ENCODE measurements at regions not wholly inside any gene's neighbourhood (a gene's known extent, or its start where the extent isn't known, plus 50 kb on each side); places are given as distances from the start of the nearest gene placed in this dataset.
"Not testable (repeated sequence)": the region's sequence is repeated elsewhere in the genome, so short reads cannot be mapped to it uniquely, and the experiment has no call there.

- Histone ChIP-seq H3K27ac (ENCODE audit: low read depth, low read length, severe bottlenecking) (no peak overlapping the region), H3K4me1 (ENCODE audit: control insufficient read depth, insufficient read depth, low read length, poor library complexity, severe bottlenecking) (no peaks in the 10 kb centered on the region), H3K9me3 (ENCODE audit: control insufficient read depth, low read length) (no peaks in the 10 kb centered on the region), H3K4me3 (ENCODE audit: extremely low read depth, insufficient read depth, low read length, poor library complexity, severe bottlenecking) (no peak overlapping the region), H3K36me3 (ENCODE audit: control insufficient read depth, insufficient read depth, low read length) (no peaks in the 10 kb centered on the region)
- WGBS, 2 experiments (ENCODE audit: insufficient coverage in 2 of 2): 100% methylated on average over 2 of the region's 2 CpGs
Measured at GRCh38 chr4:152193059-152193458, 342.8 kb downstream of the FBXW7 start.

GRCh38 chr4:152190907-152191306 lies 345.0 kb downstream of the FBXW7 start:
- Histone ChIP-seq H3K9me3 (ENCODE audit: control insufficient read depth, low read length) (no peaks in the 10 kb centered on the region), H3K4me1 (ENCODE audit: control insufficient read depth, insufficient read depth, low read length, poor library complexity, severe bottlenecking) (no peaks in the 10 kb centered on the region), H3K36me3 (ENCODE audit: control insufficient read depth, insufficient read depth, low read length) (no peaks in the 10 kb centered on the region), H3K4me3 (ENCODE audit: extremely low read depth, insufficient read depth, low read length, poor library complexity, severe bottlenecking) (no peak overlapping the region), H3K27ac (ENCODE audit: low read depth, low read length, severe bottlenecking) (no peak overlapping the region)
- 96 to 97% methylated on average over 6 to 7 of the region's 7 CpGs for WGBS, 2 experiments (ENCODE audit: insufficient coverage in 2 of 2)

DNA sequence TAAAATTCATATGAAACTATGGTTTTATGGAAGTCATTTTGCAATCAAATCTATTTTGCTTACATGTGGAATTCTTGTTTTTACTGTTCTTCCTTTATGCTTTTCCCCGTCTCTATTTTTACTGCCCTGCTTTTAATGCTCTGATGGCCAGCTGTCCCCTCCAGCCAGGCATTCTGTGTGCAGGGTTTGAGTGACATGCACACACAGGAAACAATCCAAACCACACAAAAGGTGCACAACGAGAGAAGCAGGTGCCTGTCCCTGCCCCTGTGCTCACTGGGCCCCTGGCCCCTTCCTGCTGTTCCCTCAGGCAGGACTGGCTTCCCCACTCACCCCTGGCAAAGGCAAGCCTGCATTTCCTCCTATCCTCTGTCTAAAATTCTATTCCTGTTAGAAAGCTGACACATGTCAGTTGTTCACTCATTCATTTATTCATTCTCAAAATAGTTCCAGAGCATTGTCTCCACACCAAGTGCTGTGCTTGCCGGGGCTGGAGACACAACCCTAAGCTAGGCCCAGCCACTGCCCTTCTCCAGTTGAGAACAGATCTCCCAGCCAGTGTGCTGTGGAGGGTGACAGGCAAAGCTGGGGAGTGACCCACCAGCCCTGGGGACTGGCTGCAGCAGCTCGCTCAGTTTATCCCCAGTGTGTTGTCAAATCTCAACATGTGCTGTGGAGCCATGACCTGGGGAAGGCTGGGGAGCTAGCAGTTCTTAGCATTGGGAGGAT lies 346.3 kb downstream of the FBXW7 start:
- Histone ChIP-seq H3K4me3 (ENCODE audit: extremely low read depth, insufficient read depth, low read length, poor library complexity, severe bottlenecking) (no peak overlapping the region), H3K27ac (ENCODE audit: low read depth, low read length, severe bottlenecking) (no peak overlapping the region), H3K9me3 (ENCODE audit: control insufficient read depth, low read length) (no peaks in the 10 kb centered on the region), H3K36me3 (ENCODE audit: control insufficient read depth, insufficient read depth, low read length) (no peaks in the 10 kb centered on the region), H3K4me1 (ENCODE audit: control insufficient read depth, insufficient read depth, low read length, poor library complexity, severe bottlenecking) (no peaks in the 10 kb centered on the region)
- WGBS, 2 experiments (ENCODE audit: insufficient coverage in 2 of 2): 82 to 91% methylated on average over 1 to 3 of the region's 4 CpGs

GRCh38 chr4:152188801-152189200 lies 347.1 kb downstream of the FBXW7 start:
- Histone ChIP-seq H3K4me1 (ENCODE audit: control insufficient read depth, insufficient read depth, low read length, poor library complexity, severe bottlenecking) (no peaks in the 10 kb centered on the region), H3K4me3 (ENCODE audit: extremely low read depth, insufficient read depth, low read length, poor library complexity, severe bottlenecking) (no peak overlapping the region), H3K9me3 (ENCODE audit: control insufficient read depth, low read length) (no peaks in the 10 kb centered on the region), H3K36me3 (ENCODE audit: control insufficient read depth, insufficient read depth, low read length) (no peaks in the 10 kb centered on the region), H3K27ac (ENCODE audit: low read depth, low read length, severe bottlenecking) (no peak overlapping the region)
- WGBS, 2 experiments (ENCODE audit: insufficient coverage in 2 of 2): 74 to 90% methylated on average over 2 to 4 of the region's 4 CpGs

DNA sequence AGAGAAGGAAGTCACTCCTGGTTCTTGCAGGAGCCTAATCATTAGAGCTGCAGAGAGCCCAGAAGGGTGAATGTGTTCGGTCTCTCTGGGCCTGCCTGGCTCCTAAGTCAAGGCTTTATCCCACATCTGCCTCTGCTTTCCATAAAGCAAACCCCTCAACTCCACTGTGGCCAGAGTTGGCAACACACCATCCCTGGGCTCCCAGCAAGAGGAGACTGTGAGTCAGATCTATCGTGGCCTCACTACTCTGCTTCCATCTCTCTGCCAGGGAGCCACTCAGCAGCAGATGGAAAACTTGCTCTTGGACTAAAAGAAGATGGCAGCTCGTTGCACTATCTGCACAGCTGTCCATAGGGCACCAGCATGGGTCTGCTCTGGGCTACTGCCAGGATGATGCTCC lies 348.2 kb downstream of the FBXW7 start:
- Histone ChIP-seq H3K4me1 (ENCODE audit: control insufficient read depth, insufficient read depth, low read length, poor library complexity, severe bottlenecking) (no peaks in the 10 kb centered on the region), H3K36me3 (ENCODE audit: control insufficient read depth, insufficient read depth, low read length) (no peaks in the 10 kb centered on the region), H3K9me3 (ENCODE audit: control insufficient read depth, low read length) (no peaks in the 10 kb centered on the region), H3K27ac (ENCODE audit: low read depth, low read length, severe bottlenecking) (no peak overlapping the region), H3K4me3 (ENCODE audit: extremely low read depth, insufficient read depth, low read length, poor library complexity, severe bottlenecking) (no peak overlapping the region)
- 82 to 92% methylated on average over 3 of the region's 3 CpGs for WGBS, 2 experiments (ENCODE audit: insufficient coverage in 2 of 2)

DNA sequence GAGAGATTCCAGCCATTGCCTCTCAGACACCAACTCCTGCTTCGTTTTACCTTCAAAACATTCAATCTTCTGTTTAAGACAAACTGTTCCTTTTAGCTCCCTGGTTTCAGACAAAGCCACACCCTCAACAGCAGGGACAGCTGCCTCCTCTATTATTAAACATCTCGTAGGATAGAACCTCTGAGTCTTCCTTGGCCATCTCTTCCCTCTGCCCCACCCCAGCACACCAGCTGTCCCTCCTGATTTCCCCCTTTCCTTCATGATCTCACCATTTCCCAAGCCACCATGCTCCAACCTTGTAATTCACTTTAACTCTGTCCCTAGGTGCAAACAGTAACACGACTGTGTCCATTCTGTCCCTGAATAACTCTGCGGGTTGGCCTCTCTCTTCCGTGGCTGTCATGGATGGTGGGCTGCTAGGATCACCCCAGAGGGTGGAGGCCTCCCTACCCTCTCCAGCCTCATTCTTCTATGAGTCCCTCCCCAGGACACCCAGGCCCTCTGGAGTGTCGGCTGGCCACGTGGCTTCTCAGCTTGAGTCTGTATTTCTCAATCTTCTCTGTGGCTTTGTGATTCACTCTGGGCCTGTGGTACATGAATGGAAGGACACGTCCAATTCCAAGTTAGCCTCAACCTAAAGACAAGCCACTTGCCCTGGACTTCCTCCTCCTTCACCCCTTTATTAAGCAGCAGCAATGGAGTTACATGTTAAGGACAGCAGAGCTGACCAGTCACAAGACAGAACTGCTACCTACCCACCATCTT lies 349.9 kb downstream of the FBXW7 start:
- H3K4me1 ChIP-seq (ENCODE audit: control insufficient read depth, insufficient read depth, low read length, poor library complexity, severe bottlenecking): no peaks in the 10 kb centered on the region
- 91 to 93% methylated on average over 5 to 7 of the region's 8 CpGs for WGBS, 2 experiments (ENCODE audit: insufficient coverage in 2 of 2)
- H3K4me3 ChIP-seq (ENCODE audit: extremely low read depth, insufficient read depth, low read length, poor library complexity, severe bottlenecking): no peak overlapping the region
- H3K36me3 ChIP-seq (ENCODE audit: control insufficient read depth, insufficient read depth, low read length): no peaks in the 10 kb centered on the region
- no peaks in the 10 kb centered on the region for H3K9me3 ChIP-seq (ENCODE audit: control insufficient read depth, low read length)
- no peak overlapping the region for H3K27ac ChIP-seq (ENCODE audit: low read depth, low read length, severe bottlenecking)

- Histone ChIP-seq H3K36me3 (ENCODE audit: control insufficient read depth, insufficient read depth, low read length) (no peaks in the 10 kb centered on the region), H3K9me3 (ENCODE audit: control insufficient read depth, low read length) (no peaks in the 10 kb centered on the region), H3K4me3 (ENCODE audit: extremely low read depth, insufficient read depth, low read length, poor library complexity, severe bottlenecking) (no peak overlapping the region), H3K4me1 (ENCODE audit: control insufficient read depth, insufficient read depth, low read length, poor library complexity, severe bottlenecking) (no peaks in the 10 kb centered on the region), H3K27ac (ENCODE audit: low read depth, low read length, severe bottlenecking) (no peak overlapping the region)
- 87 to 89% methylated on average over 3 to 5 of the region's 7 CpGs for WGBS, 2 experiments (ENCODE audit: insufficient coverage in 2 of 2)
Measured at GRCh38 chr4:152181150-152181549, 354.7 kb downstream of the FBXW7 start.

DNA sequence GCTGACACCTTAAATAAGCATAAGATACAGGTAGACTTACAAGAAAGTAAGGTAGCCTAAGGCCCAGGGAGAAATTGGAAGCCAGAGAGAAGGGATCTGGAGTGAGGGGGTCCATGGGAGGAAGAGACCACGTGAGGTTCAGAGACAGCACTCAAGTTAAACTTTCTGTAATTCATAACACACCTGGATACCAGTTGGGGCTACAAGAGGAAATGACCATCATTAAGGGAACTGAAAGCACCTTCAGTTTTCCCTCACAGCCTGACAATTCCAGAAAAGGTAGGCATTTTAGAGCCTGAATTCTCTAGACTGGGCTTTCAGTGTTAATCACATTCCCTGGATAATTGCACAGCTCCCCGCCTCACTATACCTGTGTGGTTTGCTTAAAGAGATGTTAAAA lies 355.5 kb downstream of the FBXW7 start:
- Histone ChIP-seq H3K4me1 (ENCODE audit: control insufficient read depth, insufficient read depth, low read length, poor library complexity, severe bottlenecking) (no peaks in the 10 kb centered on the region), H3K4me3 (ENCODE audit: extremely low read depth, insufficient read depth, low read length, poor library complexity, severe bottlenecking) (no peak overlapping the region), H3K27ac (ENCODE audit: low read depth, low read length, severe bottlenecking) (no peak overlapping the region), H3K36me3 (ENCODE audit: control insufficient read depth, insufficient read depth, low read length) (no peaks in the 10 kb centered on the region), H3K9me3 (ENCODE audit: control insufficient read depth, low read length) (no peaks in the 10 kb centered on the region)
- 80% methylated on average over 1 of the region's 2 CpGs; no CpG with 5 or more reads in 1 of the 2 experiments for WGBS, 2 experiments (ENCODE audit: insufficient coverage in 2 of 2)

GRCh38 chr4:152177538-152177937 lies 358.4 kb downstream of the FBXW7 start:
- H3K9me3 ChIP-seq (ENCODE audit: control insufficient read depth, low read length): not testable (repeated sequence)

GRCh38 chr4:152176627-152177214 lies 359.2 kb downstream of the FBXW7 start:
- H3K4me3 ChIP-seq (ENCODE audit: extremely low read depth, insufficient read depth, low read length, poor library complexity, severe bottlenecking): no peak overlapping the region
- no peaks in the 10 kb centered on the region for H3K4me1 ChIP-seq (ENCODE audit: control insufficient read depth, insufficient read depth, low read length, poor library complexity, severe bottlenecking)
- no peak overlapping the region for H3K27ac ChIP-seq (ENCODE audit: low read depth, low read length, severe bottlenecking)
- H3K9me3 ChIP-seq (ENCODE audit: control insufficient read depth, low read length): no peaks in the 10 kb centered on the region
- no peaks in the 10 kb centered on the region for H3K36me3 ChIP-seq (ENCODE audit: control insufficient read depth, insufficient read depth, low read length)
- WGBS, 2 experiments (ENCODE audit: insufficient coverage in 2 of 2): 67 to 100% methylated on average over 1 to 3 of the region's 3 CpGs

More at GRCh38 chr4:152177538-152177937, 358.4 kb downstream of the FBXW7 start:
- not testable (repeated sequence) for H3K36me3 ChIP-seq (ENCODE audit: control insufficient read depth, insufficient read depth, low read length); H3K4me3 ChIP-seq (ENCODE audit: extremely low read depth, insufficient read depth, low read length, poor library complexity, severe bottlenecking); H3K27ac ChIP-seq (ENCODE audit: low read depth, low read length, severe bottlenecking); H3K4me1 ChIP-seq (ENCODE audit: control insufficient read depth, insufficient read depth, low read length, poor library complexity, severe bottlenecking)

GRCh38 chr4:152175586-152175985 lies 360.3 kb downstream of the FBXW7 start:
- no peaks in the 10 kb centered on the region for H3K36me3 ChIP-seq (ENCODE audit: control insufficient read depth, insufficient read depth, low read length)

More at GRCh38 chr4:152175586-152175985, 360.3 kb downstream of the FBXW7 start:
- H3K27ac ChIP-seq (ENCODE audit: low read depth, low read length, severe bottlenecking): no peak overlapping the region
- H3K4me1 ChIP-seq (ENCODE audit: control insufficient read depth, insufficient read depth, low read length, poor library complexity, severe bottlenecking): no peaks in the 10 kb centered on the region
- no peak overlapping the region for H3K4me3 ChIP-seq (ENCODE audit: extremely low read depth, insufficient read depth, low read length, poor library complexity, severe bottlenecking)
- H3K9me3 ChIP-seq (ENCODE audit: control insufficient read depth, low read length): no peaks in the 10 kb centered on the region
- no CpG with 5 or more reads among the region's 2 CpGs for WGBS, 2 experiments (ENCODE audit: insufficient coverage in 2 of 2)
